HCT116 (cell line): ENCODE measurements at regions not wholly inside any gene's neighbourhood (a gene's known extent, or its start where the extent isn't known, plus 50 kb on each side); places are given as distances from the start of the nearest gene placed in this dataset.

Source experiments
- ATF3 ChIP-seq: IDR thresholded peaks from 2 replicates; pipeline ENCODE4 v1.6.1; 2012
- CTCF ChIP-seq, 3 experiments: fragments of 200-600 bp in 1 of 3; sonication (generic) in 1 of 3; IDR thresholded peaks in 2 of 3; conservative IDR thresholded peaks in 1 of 3; 2 replicates each; pipeline ENCODE4 v1.5.1; 2012 to 2017; ENCODE audit warnings: low read depth in 2 of 3, low read length in 2 of 3, antibody characterized with exemption in 1 of 3, borderline replicate concordance in 1 of 3, control low read depth in 1 of 3, mild to moderate bottlenecking in 1 of 3, mixed read lengths in 1 of 3, mixed run types in 1 of 3, moderate library complexity in 1 of 3; ENCODE audit not compliant: insufficient read depth in 1 of 3
- POLR2A ChIP-seq: IDR thresholded peaks from 2 replicates; pipeline ENCODE4 v1.7.0; 2011; ENCODE audit warnings: borderline replicate concordance; ENCODE audit not compliant: insufficient read depth, insufficient read length; ENCODE audit errors: extremely low read depth
- POLR2AphosphoS5 ChIP-seq: IDR thresholded peaks from 2 replicates; pipeline ENCODE4 v1.6.1; 2011; ENCODE audit warnings: mild to moderate bottlenecking, low read depth, low read length, moderate library complexity
- YY1 ChIP-seq: IDR thresholded peaks from 2 replicates; pipeline ENCODE4 v1.6.1; 2011; ENCODE audit warnings: low read length, low read depth, moderate library complexity, mild to moderate bottlenecking; ENCODE audit not compliant: insufficient replicate concordance; ENCODE audit errors: extremely low read depth
- ZBTB33 ChIP-seq: IDR thresholded peaks from 2 replicates; pipeline ENCODE4 v1.6.1; 2011; ENCODE audit warnings: mild to moderate bottlenecking, low read length, moderate library complexity; ENCODE audit not compliant: insufficient replicate concordance; ENCODE audit errors: extremely low read depth

GRCh38 chrX:9336456-9336855, 128.4 kb upstream of the TBL1X start:
- no peak for TF ChIP-seq YY1
- TF ChIP-seq CTCF (IDR thresholded peaks at IDR 0.05 in 2 of 3, conservative IDR thresholded peaks at IDR 0.05 in 1 of 3; ENCODE audit: borderline replicate concordance in 1 of 3, insufficient read depth in 1 of 3, low read depth in 2 of 3, low read length in 2 of 3), result no peak
- TF ChIP-seq POLR2A, result no peak
- TF ChIP-seq ATF3, result no peak
- TF ChIP-seq ZBTB33, result no peak
- TF ChIP-seq POLR2AphosphoS5, result no peak
